ENCODE measurements at regions not wholly inside any gene's neighbourhood (a gene's known extent, or its start where the extent isn't known, plus 50 kb on each side); places are given as distances from the start of the nearest gene placed in this dataset.
"Not testable (repeated sequence)": the region's sequence is repeated elsewhere in the genome, so short reads cannot be mapped to it uniquely, and the experiment has no call there.

DNA sequence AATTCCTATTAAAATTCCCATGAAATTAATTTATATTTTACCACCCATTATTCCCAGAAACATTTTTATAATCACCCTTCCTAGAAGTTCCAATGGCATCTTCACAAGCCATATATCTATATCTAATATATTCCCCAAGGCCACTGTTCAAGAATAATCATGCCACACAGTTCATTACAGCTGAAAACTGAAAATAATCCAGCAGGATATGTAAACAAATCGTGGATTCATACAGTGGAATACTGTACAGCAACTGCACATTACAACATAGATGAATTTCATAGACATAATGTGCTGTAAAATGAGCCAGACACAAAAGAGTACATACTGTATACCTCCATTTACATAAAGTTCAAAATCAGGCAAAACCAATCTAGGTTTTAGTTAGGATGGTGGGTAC, 63.9 kb upstream of the SERPINE2 start:
- no peak for DNase-seq

DNA sequence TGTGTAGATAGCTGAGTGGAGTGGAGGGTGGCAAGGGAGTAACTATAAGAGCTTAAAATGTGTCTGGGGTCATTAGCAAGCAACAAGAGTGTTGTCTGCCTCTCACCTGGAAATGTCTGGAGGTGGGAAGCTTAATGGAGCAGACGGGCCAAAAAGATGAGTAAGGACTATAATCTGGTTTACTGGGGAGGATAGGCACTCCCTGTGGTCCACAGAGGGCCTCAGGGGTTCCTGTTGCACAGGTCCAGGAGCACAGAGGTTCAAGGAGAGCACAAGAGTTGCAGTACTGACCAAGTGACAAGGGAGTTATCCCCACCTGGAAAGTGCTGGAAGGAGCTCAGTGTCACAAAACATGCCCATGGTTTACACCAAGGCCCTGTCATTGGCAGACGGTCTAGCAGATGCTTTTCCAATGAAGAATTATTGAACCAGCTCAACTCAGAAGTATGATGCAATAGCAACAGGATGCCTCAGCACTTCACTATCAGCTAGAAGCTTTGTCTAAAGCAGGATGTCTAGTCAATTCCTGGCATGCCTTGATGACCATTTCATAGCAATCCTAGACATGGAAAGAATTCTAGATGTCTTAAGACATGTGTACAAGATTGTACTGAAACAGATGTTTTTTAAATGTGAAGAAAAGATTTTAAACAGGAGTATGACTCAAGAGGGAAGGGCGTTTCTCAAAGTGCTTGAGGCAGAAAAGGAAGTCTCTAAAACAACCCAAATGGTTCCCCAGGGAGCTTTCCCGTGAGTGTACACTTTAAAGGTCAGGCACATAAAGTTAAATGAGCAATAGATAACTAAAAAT, 62.9 kb upstream of the SERPINE2 start:
- no peak for DNase-seq

DNA sequence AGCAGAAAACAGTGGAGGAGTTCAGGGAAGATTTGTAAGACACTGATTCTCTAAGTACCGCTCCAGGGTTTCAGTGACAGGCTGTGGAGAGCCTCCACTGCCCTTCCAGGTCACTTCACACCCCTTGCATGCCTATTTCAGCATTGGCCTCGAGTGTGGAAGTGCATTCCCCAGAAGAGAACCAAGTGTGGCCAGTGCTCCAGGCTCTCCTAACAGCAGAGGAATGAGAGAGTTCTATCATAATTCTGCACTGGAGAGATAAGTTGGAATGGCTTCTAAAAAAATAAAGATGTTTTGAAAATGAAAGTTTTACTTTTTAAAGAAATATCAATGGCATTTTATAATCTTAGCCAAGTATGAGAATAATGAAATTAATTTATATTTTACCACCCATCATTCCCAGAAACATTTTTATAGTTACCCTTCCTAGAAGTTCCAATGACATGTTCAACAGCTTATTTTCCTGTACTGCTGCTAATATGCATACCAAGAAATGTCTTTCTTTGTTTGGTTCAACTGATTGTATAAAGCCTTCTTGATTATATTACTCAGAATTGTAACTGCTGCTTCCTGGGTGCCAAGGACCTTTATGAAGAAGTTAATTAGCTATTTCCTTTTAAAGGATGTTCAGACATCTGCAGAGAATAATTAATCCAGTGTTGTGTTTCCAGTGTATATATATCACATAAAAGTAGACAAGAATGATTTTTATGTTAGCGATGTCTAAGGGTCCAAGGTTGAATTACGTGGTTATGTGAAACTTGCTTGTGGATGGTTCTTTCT, 61.0 kb upstream of the SERPINE2 start:
- no peak for DNase-seq

DNA sequence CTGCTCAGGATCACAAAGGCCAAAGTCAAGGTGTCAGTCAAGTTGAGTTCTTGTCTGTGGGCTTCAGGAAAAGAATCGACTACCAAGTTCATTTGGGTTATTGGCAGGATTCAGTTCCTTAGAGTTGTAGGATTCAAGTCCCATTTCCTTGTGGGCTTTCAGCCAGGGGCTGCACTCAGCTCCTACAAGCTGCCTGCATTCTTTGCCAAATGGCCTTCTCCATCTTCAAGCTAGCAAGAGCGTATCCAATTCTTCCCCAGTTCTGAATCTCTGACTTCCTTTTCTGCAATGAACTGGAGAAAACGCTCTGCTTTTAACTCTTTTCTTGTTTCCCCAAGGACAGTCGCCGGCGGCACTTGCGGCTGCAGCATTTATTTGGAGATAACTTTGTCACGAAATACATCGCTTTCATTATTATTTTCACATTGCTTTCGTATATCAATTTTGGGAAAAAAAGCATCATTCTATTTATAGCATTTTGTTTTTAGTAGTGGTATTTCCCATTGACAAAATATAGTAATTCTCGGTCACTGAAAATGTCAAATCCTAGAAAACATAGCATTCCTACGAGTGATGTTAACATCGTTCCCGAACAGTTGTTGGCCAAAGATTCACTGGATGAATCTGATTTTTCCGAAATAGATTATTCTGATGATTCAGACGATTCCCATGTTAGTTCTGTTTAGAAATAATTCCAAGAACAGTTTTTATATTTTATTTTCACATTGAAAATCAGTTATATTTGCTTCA, 59.6 kb upstream of the SERPINE2 start:
- DNase-seq: no peak

DNA sequence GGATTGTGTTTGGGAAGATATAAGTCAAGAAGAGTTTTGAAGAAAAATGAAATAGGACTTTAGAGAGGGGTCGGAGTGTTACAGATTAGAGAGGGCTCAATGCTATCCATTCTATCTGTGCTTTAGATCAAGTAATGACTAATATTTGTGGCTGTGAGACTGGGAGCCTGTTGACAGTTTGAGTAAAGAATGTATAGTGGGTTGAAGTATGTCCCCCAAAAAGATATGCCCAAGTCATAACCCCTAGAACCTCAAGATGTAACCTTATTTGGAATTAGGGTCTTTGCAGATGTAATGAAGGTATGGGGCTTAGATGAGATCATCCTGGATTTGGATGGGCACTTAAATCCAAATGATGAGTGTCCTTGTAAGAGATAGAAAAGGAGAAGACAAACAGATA, 55.3 kb upstream of the SERPINE2 start:
- DNase-seq: no peak

DNA sequence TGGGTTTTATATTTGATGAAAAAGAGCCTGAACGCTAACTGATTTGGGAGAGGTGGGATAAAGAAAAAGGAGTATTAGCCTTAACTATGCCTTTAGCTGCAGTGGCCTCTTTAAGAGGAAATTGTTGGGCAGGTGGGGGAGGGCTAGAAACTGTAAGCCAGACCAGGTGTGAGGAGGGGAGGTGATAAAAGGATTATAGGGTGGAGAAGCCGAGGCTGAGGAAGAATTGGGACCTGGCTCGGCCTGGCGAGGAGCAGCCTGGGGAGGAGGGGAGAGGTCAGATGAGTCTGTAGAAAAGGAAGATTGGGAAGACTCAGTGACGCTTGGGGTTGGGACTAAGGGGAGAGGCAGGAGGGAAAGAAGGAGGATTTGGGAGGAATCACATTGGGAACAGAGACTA, 52.6 kb upstream of the SERPINE2 start:
- not testable (repeated sequence) for DNase-seq

DNA sequence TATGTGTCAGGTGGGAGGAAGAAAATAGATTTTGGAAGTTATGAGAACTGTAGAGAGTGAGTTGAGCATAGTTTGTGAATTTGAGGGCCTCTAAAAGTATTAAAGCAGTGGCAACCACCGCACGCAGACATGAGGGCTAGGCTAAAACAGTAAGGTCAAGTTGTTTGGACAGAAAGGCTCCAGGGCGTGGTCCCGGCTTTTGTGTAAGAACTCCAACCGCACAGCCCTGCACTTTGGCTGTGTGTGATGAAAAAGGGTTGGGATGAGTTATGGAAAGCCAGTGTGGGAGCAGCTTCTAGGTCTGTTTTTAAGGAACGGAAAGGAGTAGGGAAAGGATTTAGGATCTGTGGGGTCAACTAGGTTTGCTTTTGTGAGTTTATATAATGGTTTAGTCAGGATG, 50.5 kb upstream of the SERPINE2 start:
- DNase-seq: not testable (repeated sequence)

Data from NCI-H146 (cell line).